RWPE2 (cell line): ENCODE measurements at regions not wholly inside any gene's neighbourhood (a gene's known extent, or its start where the extent isn't known, plus 50 kb on each side); places are given as distances from the start of the nearest gene placed in this dataset.

Experiments
- ATAC-seq: fragments of 200-7000 bp; cut with Tn5 transposase; 3 replicates; pipeline ENCODE4 v1.9.1; 2021; ENCODE audit warnings: low read depth
- DNase-seq: peaks from one replicate; pipeline ENCODE4 v3.0.0-alpha.2; 2020; ENCODE audit warnings: low spot score
- H3K27ac ChIP-seq: fragments of 450-650 bp; 2 replicates; pipeline ENCODE4 v1.5.1; 2017; ENCODE audit warnings: mild to moderate bottlenecking; ENCODE audit not compliant: poor library complexity, severe bottlenecking
- H3K27me3 ChIP-seq: fragments of 250-450 bp; sonication (Bioruptor Pico); 2 replicates; pipeline ENCODE4 v1.5.1; 2021; ENCODE audit warnings: mild to moderate bottlenecking, moderate library complexity; ENCODE audit not compliant: insufficient read depth, poor library complexity, severe bottlenecking
- H3K36me3 ChIP-seq: fragments of 250-450 bp; sonication (Bioruptor Pico); 2 replicates; pipeline ENCODE4 v1.5.1; 2020; ENCODE audit warnings: low read depth, mild to moderate bottlenecking, moderate library complexity
- H3K4me1 ChIP-seq: fragments of 250-450 bp; sonication (Bioruptor Pico); 2 replicates; pipeline ENCODE4 v1.5.1; 2021; ENCODE audit warnings: mild to moderate bottlenecking, moderate library complexity; ENCODE audit not compliant: insufficient read depth, poor library complexity, severe bottlenecking
- H3K4me3 ChIP-seq: fragments of 250-450 bp; sonication (Bioruptor Pico); 2 replicates; pipeline ENCODE4 v1.5.1; 2021; ENCODE audit warnings: mild to moderate bottlenecking, moderate library complexity; ENCODE audit not compliant: severe bottlenecking
- H3K9me3 ChIP-seq: fragments of 250-450 bp; sonication (Bioruptor Pico); 2 replicates; pipeline ENCODE4 v1.5.1; 2021; ENCODE audit warnings: mild to moderate bottlenecking, moderate library complexity; ENCODE audit not compliant: severe bottlenecking
- CTCF ChIP-seq: fragments of 450-650 bp; IDR thresholded peaks from one replicate; pipeline ENCODE4 v1.5.1; 2017; ENCODE audit warnings: mild to moderate bottlenecking, moderate library complexity; ENCODE audit not compliant: poor library complexity, severe bottlenecking

GRCh38 chr4:175988511-175988910, 77.1 kb upstream of the WDR17 start:
- Histone ChIP-seq H3K4me3 (no peak overlapping the region), H3K36me3 (no peaks in the 10 kb centered on the region), H3K27me3 (no peaks in the 10 kb centered on the region), H3K27ac (no peak overlapping the region), H3K9me3 (no peaks in the 10 kb centered on the region), H3K4me1 (no peaks in the 10 kb centered on the region)
- no peak for DNase-seq
- no peak for ATAC-seq
- no peak for TF ChIP-seq CTCF

DNA sequence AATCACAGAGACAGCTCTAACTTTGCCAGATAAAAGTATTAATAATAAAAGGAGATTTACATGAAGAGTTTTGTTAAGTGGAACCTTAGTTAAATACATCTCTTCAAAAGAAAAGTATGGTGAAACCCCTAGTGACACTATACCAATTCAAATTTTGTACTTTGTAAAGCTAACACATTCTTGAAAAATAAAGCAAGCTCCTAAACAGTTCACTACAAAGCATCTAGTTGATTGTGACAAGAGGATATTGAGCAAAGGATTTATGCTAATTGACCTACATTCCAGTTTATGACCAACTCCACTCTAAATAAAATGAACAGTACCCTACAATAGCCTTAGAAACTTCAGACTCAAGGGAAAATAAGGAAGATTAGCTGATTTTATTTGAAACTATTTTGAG, 69.4 kb upstream of the WDR17 start:
- H3K27ac ChIP-seq = no peak overlapping the region
- DNase-seq = no peak
- H3K4me1 ChIP-seq = no peaks in the 10 kb centered on the region
- H3K36me3 ChIP-seq = no peaks in the 10 kb centered on the region
- H3K4me3 ChIP-seq = no peak overlapping the region
- H3K27me3 ChIP-seq = peaks cover 3% of the 10 kb centered on the region
- TF ChIP-seq CTCF = no peak
- ATAC-seq = no peak
- no peaks in the 10 kb centered on the region for H3K9me3 ChIP-seq

DNA sequence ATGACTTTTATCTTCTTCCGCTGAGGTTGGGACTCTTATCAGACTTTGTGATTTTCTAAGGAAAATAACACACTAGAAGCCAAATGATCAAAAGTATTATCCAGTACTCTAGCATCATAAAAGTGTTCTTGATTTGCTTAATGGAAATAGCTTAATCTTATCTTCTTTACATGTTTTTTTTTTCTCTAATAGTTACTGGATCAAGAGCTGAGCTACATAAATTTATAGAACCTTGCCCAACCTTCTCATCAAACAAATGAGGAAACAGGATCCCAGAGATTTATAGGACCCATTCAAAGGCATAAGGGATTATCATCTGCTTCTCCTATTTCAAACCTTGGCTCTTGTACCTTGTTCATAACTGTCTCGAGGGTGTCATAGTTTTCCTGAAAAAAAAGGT, 68.3 kb upstream of the WDR17 start:
- TF ChIP-seq CTCF = no peak
- Histone ChIP-seq H3K36me3 (no peaks in the 10 kb centered on the region), H3K27ac (no peak overlapping the region), H3K9me3 (no peaks in the 10 kb centered on the region), H3K4me1 (no peaks in the 10 kb centered on the region), H3K27me3 (peaks cover 5% of the 10 kb centered on the region), H3K4me3 (no peak overlapping the region)
- ATAC-seq (no peak), DNase-seq (no peak)

- no peak for TF ChIP-seq CTCF
- Histone ChIP-seq H3K27ac (no peak overlapping the region), H3K4me1 (no peaks in the 10 kb centered on the region), H3K9me3 (no peaks in the 10 kb centered on the region), H3K4me3 (no peak overlapping the region), H3K36me3 (no peaks in the 10 kb centered on the region), H3K27me3 (peaks cover 10% of the 10 kb centered on the region)
- no peak for DNase-seq
- ATAC-seq = no peak
These were observed 66.9 kb upstream of the WDR17 start for GRCh38 chr4:175998782-175999181.

- ATAC-seq (no peak), DNase-seq (no peak)
- no peaks in the 10 kb centered on the region for H3K4me1 ChIP-seq
- H3K9me3 ChIP-seq = no peaks in the 10 kb centered on the region
- H3K36me3 ChIP-seq = no peaks in the 10 kb centered on the region
- H3K4me3 ChIP-seq = no peak overlapping the region
- no peak for TF ChIP-seq CTCF
- H3K27ac ChIP-seq = no peak overlapping the region
- H3K27me3 ChIP-seq = peaks cover 10% of the 10 kb centered on the region
These were observed 65.7 kb upstream of the WDR17 start for GRCh38 chr4:175999944-176000343.
